ENCODE measurements at regions not wholly inside any gene's neighbourhood (a gene's known extent, or its start where the extent isn't known, plus 50 kb on each side); places are given as distances from the start of the nearest gene placed in this dataset.

DNA sequence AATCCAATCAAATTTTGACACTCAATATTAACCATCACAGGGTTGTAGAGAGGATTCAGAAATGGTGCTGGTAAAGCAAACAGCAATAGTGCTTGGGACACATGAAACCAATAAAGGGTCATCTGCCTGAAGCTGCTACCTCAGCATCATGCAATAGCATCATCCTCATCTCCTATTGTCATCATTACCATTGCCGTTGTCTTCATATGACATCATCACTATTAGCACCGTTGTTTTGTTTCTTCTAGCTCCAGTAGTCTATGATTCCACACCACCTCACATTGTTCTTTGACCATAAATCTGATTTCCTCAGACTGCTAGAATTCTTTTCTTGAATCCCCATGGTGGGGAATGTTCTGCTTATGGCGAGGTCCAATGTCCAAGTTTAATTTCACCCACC, 52.8 kb upstream of the GRK3 start:
- TF ChIP-seq POLR2AphosphoS5 (IDR thresholded peaks at IDR 0.05; ENCODE audit: low read depth, low read length): no peak
- no peak for TF ChIP-seq TAF1 (IDR thresholded peaks at IDR 0.05; ENCODE audit: borderline replicate concordance, low read depth, low read length)
- TF ChIP-seq POLR2A (IDR thresholded peaks at IDR 0.05; ENCODE audit: low read depth, low read length): no peak
